Osteocyte (in vitro differentiated cells): ENCODE measurements at regions not wholly inside any gene's neighbourhood (a gene's known extent, or its start where the extent isn't known, plus 50 kb on each side); places are given as distances from the start of the nearest gene placed in this dataset.

ENCODE experiments used
- DNase-seq: peaks from one replicate; pipeline ENCODE4 v3.0.0; 2021; ENCODE audit warnings: mixed read lengths; ENCODE audit not compliant: unreplicated experiment; ENCODE audit errors: extremely low spot score
- H3K27ac Mint-ChIP-seq: one replicate; pipeline ENCODE4 v1.8.0; 2021; ENCODE audit warnings: mild to moderate bottlenecking, mixed read lengths; ENCODE audit not compliant: unreplicated experiment
- H3K27me3 Mint-ChIP-seq: one replicate; pipeline ENCODE4 v1.8.0; 2021; ENCODE audit warnings: mixed read lengths; ENCODE audit not compliant: unreplicated experiment
- H3K36me3 Mint-ChIP-seq: one replicate; pipeline ENCODE4 v1.8.0; 2021; ENCODE audit warnings: mixed read lengths; ENCODE audit not compliant: unreplicated experiment
- H3K4me1 Mint-ChIP-seq: one replicate; pipeline ENCODE4 v1.8.0; 2021; ENCODE audit warnings: mixed read lengths; ENCODE audit not compliant: unreplicated experiment
- H3K4me3 Mint-ChIP-seq: one replicate; pipeline ENCODE4 v1.8.0; 2021; ENCODE audit warnings: mild to moderate bottlenecking, moderate library complexity, mixed read lengths; ENCODE audit not compliant: unreplicated experiment
- H3K9me3 Mint-ChIP-seq: one replicate; pipeline ENCODE4 v1.8.0; 2021; ENCODE audit warnings: mixed read lengths; ENCODE audit not compliant: unreplicated experiment
- CTCF ChIP-seq: fragments of 200-600 bp; sonication (generic); IDR thresholded peaks from 2 replicates; pipeline ENCODE4 v1.5.0; 2021; ENCODE audit warnings: antibody characterized with exemption, mild to moderate bottlenecking, moderate library complexity

- no peak for TF ChIP-seq CTCF
- H3K36me3 Mint-ChIP-seq: no peaks in the 10 kb centered on the region
- H3K27me3 Mint-ChIP-seq: no peaks in the 10 kb centered on the region
- DNase-seq: no peak
- H3K4me1 Mint-ChIP-seq: peaks cover 22% of the 10 kb centered on the region
- H3K4me3 Mint-ChIP-seq: no peak overlapping the region
- no peaks in the 10 kb centered on the region for H3K9me3 Mint-ChIP-seq
- peak overlapping the region; percentile 23 for H3K27ac Mint-ChIP-seq
These were observed 230.3 kb downstream of the TFAP2A start for GRCh38 chr6:10184371-10185227.

- no peak for DNase-seq
- Mint-ChIP-seq H3K4me1 (peaks cover 37% of the 10 kb centered on the region), H3K27me3 (no peaks in the 10 kb centered on the region), H3K9me3 (no peaks in the 10 kb centered on the region), H3K36me3 (no peaks in the 10 kb centered on the region), H3K4me3 (no peak overlapping the region), H3K27ac (no peak overlapping the region)
- TF ChIP-seq CTCF: no peak
These were observed 234.5 kb downstream of the TFAP2A start for GRCh38 chr6:10180138-10181074.

- Mint-ChIP-seq H3K27ac (no peak overlapping the region), H3K4me1 (peaks cover 24% of the 10 kb centered on the region), H3K27me3 (no peaks in the 10 kb centered on the region), H3K4me3 (no peak overlapping the region), H3K9me3 (no peaks in the 10 kb centered on the region), H3K36me3 (no peaks in the 10 kb centered on the region)
- DNase-seq: no peak
- no peak for TF ChIP-seq CTCF
These were observed 237.2 kb downstream of the TFAP2A start for GRCh38 chr6:10177704-10178103.

GRCh38 chr6:10175362-10175761 is 239.5 kb downstream of the TFAP2A start:
- Mint-ChIP-seq H3K4me3 (no peak overlapping the region), H3K4me1 (peaks cover 17% of the 10 kb centered on the region), H3K27ac (no peak overlapping the region), H3K36me3 (no peaks in the 10 kb centered on the region), H3K27me3 (no peaks in the 10 kb centered on the region), H3K9me3 (no peaks in the 10 kb centered on the region)
- no peak for DNase-seq
- TF ChIP-seq CTCF: no peak

- H3K4me3 Mint-ChIP-seq: no peak overlapping the region
- H3K27me3 Mint-ChIP-seq: no peaks in the 10 kb centered on the region
- TF ChIP-seq CTCF: no peak
- peaks cover 17% of the 10 kb centered on the region for H3K4me1 Mint-ChIP-seq
- H3K27ac Mint-ChIP-seq: no peak overlapping the region
- DNase-seq: no peak
- H3K9me3 Mint-ChIP-seq: no peaks in the 10 kb centered on the region
- H3K36me3 Mint-ChIP-seq: no peaks in the 10 kb centered on the region
These were observed 240.1 kb downstream of the TFAP2A start for GRCh38 chr6:10174761-10175160.
